ENCODE measurements at regions not wholly inside any gene's neighbourhood (a gene's known extent, or its start where the extent isn't known, plus 50 kb on each side); places are given as distances from the start of the nearest gene placed in this dataset.
A peak's percentile ranks its signal among the peaks of the same experiment; 100 is the strongest.

DNA sequence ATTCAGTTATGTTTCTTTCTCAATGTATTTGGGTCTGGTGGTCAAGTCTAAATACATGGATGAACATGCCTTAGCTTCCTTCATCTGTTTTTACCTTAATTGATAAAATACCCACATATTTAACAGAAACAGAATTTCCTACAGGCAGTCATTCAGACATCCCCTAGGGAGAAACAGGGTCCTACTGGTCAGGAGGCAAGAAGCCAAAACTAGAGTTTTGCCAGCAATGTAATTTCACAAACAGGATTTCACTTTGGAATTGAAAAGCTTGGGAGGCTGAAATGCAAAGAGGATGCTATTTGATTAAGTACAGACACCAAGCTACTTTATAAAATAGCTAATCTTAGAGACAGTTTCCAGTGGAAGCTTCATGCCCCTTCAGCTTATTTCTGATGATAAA is 224.2 kb downstream of the SIPA1L2 start:
- H3K4me3 ChIP-seq, result no peak overlapping the region
- H3K9me3 ChIP-seq, result peaks cover 0 to 19% (median 12%) of the 10 kb centered on the region in 8 donors
- intact Hi-C loops (cut with DNase I; ENCODE audit: low total_unique reads), result no loop called here
- TF ChIP-seq, protein P1, sequence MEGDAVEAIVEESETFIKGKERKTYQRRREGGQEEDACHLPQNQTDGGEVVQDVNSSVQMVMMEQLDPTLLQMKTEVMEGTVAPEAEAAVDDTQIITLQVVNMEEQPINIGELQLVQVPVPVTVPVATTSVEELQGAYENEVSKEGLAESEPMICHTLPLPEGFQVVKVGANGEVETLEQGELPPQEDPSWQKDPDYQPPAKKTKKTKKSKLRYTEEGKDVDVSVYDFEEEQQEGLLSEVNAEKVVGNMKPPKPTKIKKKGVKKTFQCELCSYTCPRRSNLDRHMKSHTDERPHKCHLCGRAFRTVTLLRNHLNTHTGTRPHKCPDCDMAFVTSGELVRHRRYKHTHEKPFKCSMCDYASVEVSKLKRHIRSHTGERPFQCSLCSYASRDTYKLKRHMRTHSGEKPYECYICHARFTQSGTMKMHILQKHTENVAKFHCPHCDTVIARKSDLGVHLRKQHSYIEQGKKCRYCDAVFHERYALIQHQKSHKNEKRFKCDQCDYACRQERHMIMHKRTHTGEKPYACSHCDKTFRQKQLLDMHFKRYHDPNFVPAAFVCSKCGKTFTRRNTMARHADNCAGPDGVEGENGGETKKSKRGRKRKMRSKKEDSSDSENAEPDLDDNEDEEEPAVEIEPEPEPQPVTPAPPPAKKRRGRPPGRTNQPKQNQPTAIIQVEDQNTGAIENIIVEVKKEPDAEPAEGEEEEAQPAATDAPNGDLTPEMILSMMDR (IDR thresholded peaks at IDR 0.05 in 8 of 11, conservative IDR thresholded peaks at IDR 0.05 in 3 of 11), result no peak
- TF ChIP-seq POLR2A (IDR thresholded peaks at IDR 0.05), result no peak
- no peak for TF ChIP-seq POLR2AphosphoS5 (IDR thresholded peaks at IDR 0.05)
- no peaks in the 10 kb centered on the region for H3K27me3 ChIP-seq (replicated peaks in 1 of 7)
- no peak for DNase-seq
- no peak overlapping the region for H3K27ac ChIP-seq
- peaks cover 0 to 49% (median 9%) of the 10 kb centered on the region in 6 donors for H3K36me3 ChIP-seq
- no peaks in the 10 kb centered on the region for H3K4me1 ChIP-seq

- peaks cover 0 to 14% (median 12%) of the 10 kb centered on the region in 8 donors for H3K9me3 ChIP-seq
- no peak overlapping the region for H3K4me3 ChIP-seq
- no peaks in the 10 kb centered on the region for H3K27me3 ChIP-seq (replicated peaks in 1 of 7)
- H3K4me1 ChIP-seq, result no peaks in the 10 kb centered on the region
- no peak for DNase-seq
- intact Hi-C loops (cut with DNase I; ENCODE audit: low total_unique reads), result no loop called here
- WGBS, 5 donors, result 75 to 92% (median 81%) methylated on average over 3 of the region's 3 CpGs
- TF ChIP-seq, protein P1 (IDR thresholded peaks at IDR 0.05 in 8 of 11, conservative IDR thresholded peaks at IDR 0.05 in 3 of 11), result no peak
- TF ChIP-seq POLR2AphosphoS5 (IDR thresholded peaks at IDR 0.05) (no peak), POLR2A (IDR thresholded peaks at IDR 0.05) (no peak)
- H3K27ac ChIP-seq, result no peak overlapping the region
- H3K36me3 ChIP-seq, result peaks cover 0 to 50% (median 9%) of the 10 kb centered on the region in 6 donors
These were observed 224.8 kb downstream of the SIPA1L2 start for GRCh38 chr1:232404981-232405731.

DNA sequence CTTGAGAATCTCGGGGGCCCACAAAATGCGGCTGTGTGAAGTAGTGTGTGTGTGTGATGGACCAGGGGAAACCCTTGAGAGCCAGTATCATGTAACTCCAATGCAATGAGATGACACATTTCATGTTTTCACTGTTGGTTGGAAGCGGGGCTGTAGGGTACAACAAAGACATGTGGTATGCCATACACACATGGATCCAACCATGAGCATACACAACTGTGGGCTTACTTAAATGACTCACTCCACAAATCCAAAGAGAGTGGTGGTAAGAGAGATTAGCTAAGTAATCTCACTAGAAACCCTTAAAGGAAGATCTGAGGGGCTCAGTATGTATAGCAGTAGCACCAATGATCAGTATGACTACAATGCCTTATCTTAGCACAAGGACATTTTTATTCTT is 225.7 kb downstream of the SIPA1L2 start:
- Histone ChIP-seq H3K4me1 (no peaks in the 10 kb centered on the region), H3K36me3 (peaks cover 0 to 48% (median 9%) of the 10 kb centered on the region in 6 donors), H3K27ac (no peak overlapping the region), H3K9me3 (peaks cover 0 to 4% (median 3%) of the 10 kb centered on the region in 8 donors), H3K27me3 (replicated peaks in 1 of 7) (no peaks in the 10 kb centered on the region), H3K4me3 (no peak overlapping the region)
- DNase-seq, result no peak
- intact Hi-C loops (cut with DNase I; ENCODE audit: low total_unique reads), result no loop called here
- no peak for TF ChIP-seq POLR2A (IDR thresholded peaks at IDR 0.05)
- TF ChIP-seq POLR2AphosphoS5 (IDR thresholded peaks at IDR 0.05), result no peak
- TF ChIP-seq, protein P1 (IDR thresholded peaks at IDR 0.05 in 8 of 11, conservative IDR thresholded peaks at IDR 0.05 in 3 of 11), result no peak
- WGBS, 5 donors, result 87 to 96% (median 90%) methylated on average over 3 of the region's 3 CpGs

GRCh38 chr1:232403017-232403714 is 226.8 kb downstream of the SIPA1L2 start:
- H3K4me3 ChIP-seq, result no peak overlapping the region
- H3K4me1 ChIP-seq, result no peaks in the 10 kb centered on the region
- 89 to 96% (median 90%) methylated on average over 7 to 9 of the region's 9 CpGs for WGBS, 5 donors
- H3K27ac ChIP-seq, result no peak overlapping the region
- H3K9me3 ChIP-seq, result no peaks in the 10 kb centered on the region
- DNase-seq, result no peak
- H3K36me3 ChIP-seq, result peaks cover 0 to 57% (median 9%) of the 10 kb centered on the region in 6 donors
- H3K27me3 ChIP-seq (replicated peaks in 1 of 7), result no peaks in the 10 kb centered on the region
- TF ChIP-seq, protein P1 (IDR thresholded peaks at IDR 0.05 in 8 of 11, conservative IDR thresholded peaks at IDR 0.05 in 3 of 11), result no peak
- TF ChIP-seq POLR2AphosphoS5 (IDR thresholded peaks at IDR 0.05), result peak in 1 of 3 donors; percentile 43
- intact Hi-C loops (cut with DNase I; ENCODE audit: low total_unique reads), result no loop called here
